GM10266 (cell line): ENCODE measurements at regions not wholly inside any gene's neighbourhood (a gene's known extent, or its start where the extent isn't known, plus 50 kb on each side); places are given as distances from the start of the nearest gene placed in this dataset.

Source experiments
- DNase-seq: peaks from one replicate; pipeline ENCODE4 v3.0.0; 2012; ENCODE audit errors: extremely low spot score
- TF ChIP-seq, protein P1 (sequence below): IDR thresholded peaks from 2 replicates; pipeline ENCODE4 v1.5.1; 2012; ENCODE audit warnings: mild to moderate bottlenecking, low read depth; ENCODE audit not compliant: control insufficient read depth, insufficient read depth; ENCODE audit errors: missing control alignments

- TF ChIP-seq, protein P1, sequence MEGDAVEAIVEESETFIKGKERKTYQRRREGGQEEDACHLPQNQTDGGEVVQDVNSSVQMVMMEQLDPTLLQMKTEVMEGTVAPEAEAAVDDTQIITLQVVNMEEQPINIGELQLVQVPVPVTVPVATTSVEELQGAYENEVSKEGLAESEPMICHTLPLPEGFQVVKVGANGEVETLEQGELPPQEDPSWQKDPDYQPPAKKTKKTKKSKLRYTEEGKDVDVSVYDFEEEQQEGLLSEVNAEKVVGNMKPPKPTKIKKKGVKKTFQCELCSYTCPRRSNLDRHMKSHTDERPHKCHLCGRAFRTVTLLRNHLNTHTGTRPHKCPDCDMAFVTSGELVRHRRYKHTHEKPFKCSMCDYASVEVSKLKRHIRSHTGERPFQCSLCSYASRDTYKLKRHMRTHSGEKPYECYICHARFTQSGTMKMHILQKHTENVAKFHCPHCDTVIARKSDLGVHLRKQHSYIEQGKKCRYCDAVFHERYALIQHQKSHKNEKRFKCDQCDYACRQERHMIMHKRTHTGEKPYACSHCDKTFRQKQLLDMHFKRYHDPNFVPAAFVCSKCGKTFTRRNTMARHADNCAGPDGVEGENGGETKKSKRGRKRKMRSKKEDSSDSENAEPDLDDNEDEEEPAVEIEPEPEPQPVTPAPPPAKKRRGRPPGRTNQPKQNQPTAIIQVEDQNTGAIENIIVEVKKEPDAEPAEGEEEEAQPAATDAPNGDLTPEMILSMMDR, result no peak
- no peak for DNase-seq
Observed at GRCh38 chr10:128927497-128928161, 539.4 kb upstream of the MGMT start.

DNA sequence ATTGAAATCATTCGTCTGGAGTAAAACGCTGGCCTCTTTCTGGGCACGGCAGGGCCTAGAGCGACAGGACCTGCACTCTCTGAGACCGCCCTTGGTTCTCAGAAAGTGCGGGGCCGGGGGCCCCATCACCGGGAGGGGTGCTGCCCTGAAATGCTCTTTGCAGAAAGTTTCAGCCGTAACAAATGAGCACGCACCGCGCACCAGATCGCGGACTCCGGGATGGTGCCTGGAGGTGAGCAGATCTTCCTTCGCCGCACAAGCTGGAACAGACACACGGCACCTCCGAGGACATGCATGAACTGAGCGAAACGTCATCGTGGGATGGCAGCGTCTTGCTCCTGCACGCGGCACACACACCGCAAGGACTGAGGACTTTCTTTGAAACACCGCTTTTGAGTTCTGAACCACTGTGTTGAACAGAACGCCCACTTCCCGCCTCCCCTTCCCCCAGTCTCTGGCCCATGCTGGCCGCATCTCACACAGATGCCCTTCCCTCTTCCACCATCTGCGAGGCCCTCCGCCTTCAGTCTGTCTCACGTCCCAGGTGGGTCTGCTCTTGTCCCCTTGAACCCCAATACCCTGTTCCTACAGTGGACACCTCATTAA lies 538.7 kb upstream of the MGMT start:
- no peak for DNase-seq

DNA sequence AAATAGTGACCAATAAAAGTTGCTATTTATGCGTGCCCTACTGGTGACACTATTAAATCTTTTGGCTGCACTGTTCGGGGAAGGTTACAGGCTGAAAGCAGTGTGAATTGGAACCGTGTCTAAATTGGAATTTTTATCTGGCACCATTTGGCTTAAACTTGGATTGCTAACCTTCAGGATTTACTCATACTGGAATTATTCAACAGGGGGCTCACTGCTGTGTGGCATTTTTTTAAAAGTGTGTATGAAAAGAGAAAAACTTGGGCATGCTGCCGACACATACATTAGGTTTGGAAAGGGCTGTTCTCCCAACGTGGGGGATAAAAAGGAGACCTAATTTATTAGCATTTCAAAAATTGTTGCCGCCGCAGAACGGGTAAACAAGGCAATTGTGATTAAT lies 537.9 kb upstream of the MGMT start:
- TF ChIP-seq, protein P1, result no peak
- no peak for DNase-seq

More for the DNA sequence above, 538.7 kb upstream of the MGMT start:
- TF ChIP-seq, protein P1, result no peak

DNA sequence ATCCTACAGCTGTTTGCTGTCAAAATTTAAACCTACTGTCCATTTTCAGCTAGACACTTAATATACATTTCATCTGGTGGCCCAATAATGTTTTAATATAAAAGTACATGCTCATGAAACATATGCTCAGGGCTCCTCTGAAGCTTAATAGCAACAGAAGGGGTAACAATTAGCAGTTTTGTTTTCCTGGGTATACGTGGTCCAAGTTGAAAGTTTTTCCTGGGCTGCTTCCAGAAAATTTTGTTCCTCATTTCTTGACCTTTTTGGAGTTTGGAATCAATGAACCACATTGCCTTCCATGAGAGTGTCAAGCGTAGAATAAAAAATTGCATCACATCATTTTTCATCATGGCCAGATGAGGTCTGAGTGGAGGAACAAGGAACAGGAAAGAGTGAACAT lies 537.3 kb upstream of the MGMT start:
- DNase-seq, result no peak
- TF ChIP-seq, protein P1, result no peak

DNA sequence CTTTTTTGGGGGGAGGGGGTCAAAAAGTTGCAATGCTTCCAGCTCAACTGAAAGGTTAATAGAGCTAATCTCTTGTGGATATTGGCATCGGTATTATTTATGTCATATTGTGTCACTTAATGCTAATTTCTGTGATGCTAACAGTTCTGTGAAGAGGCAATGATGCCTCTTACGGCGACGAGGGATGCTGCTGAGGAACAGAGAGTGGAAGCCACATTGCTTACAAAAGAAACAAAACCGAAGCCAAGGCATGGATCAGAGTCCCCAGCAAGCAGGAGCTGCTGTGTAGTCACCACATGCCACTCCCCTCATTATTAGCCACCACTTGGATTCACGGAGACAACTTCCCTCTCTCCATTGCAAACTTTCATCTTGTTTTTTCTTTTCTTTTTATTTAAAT lies 536.5 kb upstream of the MGMT start:
- no peak for DNase-seq
- TF ChIP-seq, protein P1, result no peak

DNA sequence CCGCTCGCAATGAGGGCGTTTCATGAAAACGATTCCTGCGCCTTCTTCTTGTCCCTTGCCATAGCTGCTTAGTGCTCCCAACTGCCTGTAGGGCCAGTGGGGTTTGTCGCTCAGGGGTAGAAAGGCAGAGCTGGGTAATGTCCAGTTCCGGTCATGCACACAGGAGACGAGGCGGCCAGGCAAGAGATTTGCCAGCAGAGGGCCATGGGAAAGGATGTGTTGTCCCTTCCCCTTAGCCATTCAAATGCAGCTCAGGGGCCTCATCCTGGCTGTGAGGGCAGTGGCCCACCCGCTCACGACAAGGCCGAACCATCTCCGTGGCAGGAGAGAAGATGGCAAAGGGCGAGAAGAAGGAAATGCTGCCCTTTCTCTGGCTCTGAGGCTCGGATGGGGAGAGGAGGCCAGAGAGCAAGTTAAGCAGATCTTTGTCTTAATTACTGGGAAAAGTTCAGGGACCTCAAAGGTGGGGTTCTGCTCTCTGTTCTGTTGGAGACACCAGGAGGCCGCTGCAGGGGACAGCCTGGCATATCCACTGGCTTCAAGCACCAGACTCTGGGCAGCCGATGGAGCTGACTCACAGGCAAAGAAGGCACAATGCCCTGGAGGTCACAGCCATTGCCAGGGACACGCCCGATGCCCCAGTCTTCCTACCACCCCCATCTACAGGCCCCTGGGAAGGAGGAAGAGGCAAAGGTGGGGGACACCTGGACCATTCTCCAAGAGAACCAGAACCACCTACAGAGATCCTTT lies 534.8 kb upstream of the MGMT start:
- TF ChIP-seq, protein P1, result no peak
- no peak for DNase-seq

- TF ChIP-seq, protein P1, result no peak
- no peak for DNase-seq
Observed at GRCh38 chr10:128934492-128934891, 532.5 kb upstream of the MGMT start.
